ES-I3 (cell line): ENCODE measurements at regions not wholly inside any gene's neighbourhood (a gene's known extent, or its start where the extent isn't known, plus 50 kb on each side); places are given as distances from the start of the nearest gene placed in this dataset.

Experiments
- H3K36me3 ChIP-seq: 2 replicates; pipeline ENCODE4 v1.6.1; 2013; ENCODE audit warnings: mild to moderate bottlenecking, low read length, control low read depth, moderate library complexity; ENCODE audit not compliant: insufficient read depth
- H3K4me1 ChIP-seq: 2 replicates; pipeline ENCODE4 v1.6.1; 2013; ENCODE audit warnings: mild to moderate bottlenecking, control low read depth, low read length; ENCODE audit not compliant: insufficient read depth
- H3K9ac ChIP-seq: 2 replicates; pipeline ENCODE4 v1.6.1; 2013; ENCODE audit warnings: low read depth, mild to moderate bottlenecking, low read length, moderate library complexity
- H3K9me3 ChIP-seq: 2 replicates; pipeline ENCODE4 v1.6.1; 2013; ENCODE audit warnings: mild to moderate bottlenecking, low read length, moderate library complexity; ENCODE audit not compliant: control insufficient read depth, insufficient read depth

DNA sequence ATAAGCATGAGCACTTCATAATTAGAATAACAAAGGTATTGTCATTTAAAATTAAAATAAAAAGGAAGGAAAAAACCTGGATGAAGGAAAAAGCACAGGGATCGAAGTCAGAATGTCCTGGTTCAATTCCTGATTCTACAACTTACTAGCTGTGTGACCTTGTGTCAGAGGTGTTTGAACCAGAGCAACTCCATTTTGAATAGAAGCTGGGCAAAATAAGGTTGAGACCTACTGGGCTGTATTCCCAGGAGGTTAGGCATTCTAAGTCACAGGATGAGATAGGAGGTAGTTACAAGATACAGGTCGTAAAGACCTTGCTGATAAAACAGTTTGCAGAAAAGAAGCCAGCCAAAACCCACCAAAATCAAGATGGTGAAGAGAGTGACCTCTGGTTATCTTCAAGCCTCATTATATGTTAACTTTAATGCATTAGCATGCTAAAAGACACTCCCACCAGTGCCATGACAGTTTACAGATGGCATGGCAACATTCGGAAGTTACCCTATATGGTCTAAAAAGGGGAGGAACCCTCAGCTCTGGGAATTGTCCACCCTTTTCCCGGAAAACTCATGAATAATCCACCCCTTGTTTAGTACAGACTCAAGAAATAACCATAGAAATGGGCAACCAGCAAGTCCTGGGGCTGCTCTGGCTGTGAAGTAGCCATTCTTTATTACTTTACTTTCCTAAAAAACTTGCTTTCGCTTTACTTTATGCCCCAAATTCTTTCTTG is 412.7 kb downstream of the PIK3R1 start:
- Histone ChIP-seq H3K9me3 (no peaks in the 10 kb centered on the region), H3K36me3 (no peaks in the 10 kb centered on the region), H3K4me1 (no peaks in the 10 kb centered on the region), H3K9ac (no peak overlapping the region)

DNA sequence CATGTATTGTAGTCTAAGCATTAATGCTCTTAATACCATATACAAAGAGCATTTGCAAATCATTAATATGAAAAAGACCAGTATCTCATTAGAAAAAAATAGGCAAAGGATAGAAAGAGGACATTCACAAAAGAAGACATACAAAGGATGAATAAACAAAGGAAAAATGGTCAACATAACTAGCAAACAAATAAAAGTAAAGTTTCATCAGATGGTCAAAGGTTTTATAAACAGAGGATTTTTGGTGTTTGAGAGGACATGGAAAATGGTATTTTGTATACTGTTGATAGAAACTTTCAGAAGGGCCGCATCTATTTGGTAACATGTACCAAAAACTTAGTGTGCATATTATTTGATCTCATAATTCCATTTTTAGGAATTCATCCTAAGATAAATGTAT is 414.8 kb downstream of the PIK3R1 start:
- Histone ChIP-seq H3K36me3 (no peaks in the 10 kb centered on the region), H3K9me3 (no peaks in the 10 kb centered on the region), H3K9ac (no peak overlapping the region), H3K4me1 (no peaks in the 10 kb centered on the region)

DNA sequence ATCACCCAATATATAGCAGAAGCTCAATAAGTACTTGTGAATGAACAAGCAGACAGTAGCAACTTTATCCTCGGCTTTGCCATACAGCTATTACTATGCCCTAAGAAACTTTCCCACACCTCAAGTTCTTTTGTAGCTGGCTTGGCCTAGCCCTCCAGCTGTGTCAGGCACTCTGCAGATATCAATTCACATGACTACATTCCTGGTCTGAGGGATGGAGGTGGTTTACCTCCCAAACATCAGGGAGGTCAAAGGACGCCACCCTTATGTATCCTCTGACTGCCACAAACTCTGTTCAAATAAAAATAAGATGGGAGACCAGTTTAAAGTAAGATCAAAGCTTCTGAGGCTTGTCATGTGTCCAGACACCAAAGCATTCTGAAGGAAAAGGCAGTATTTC is 416.3 kb downstream of the PIK3R1 start:
- H3K4me1 ChIP-seq = no peaks in the 10 kb centered on the region
- H3K36me3 ChIP-seq = no peaks in the 10 kb centered on the region
- H3K9ac ChIP-seq = no peak overlapping the region
- no peaks in the 10 kb centered on the region for H3K9me3 ChIP-seq

DNA sequence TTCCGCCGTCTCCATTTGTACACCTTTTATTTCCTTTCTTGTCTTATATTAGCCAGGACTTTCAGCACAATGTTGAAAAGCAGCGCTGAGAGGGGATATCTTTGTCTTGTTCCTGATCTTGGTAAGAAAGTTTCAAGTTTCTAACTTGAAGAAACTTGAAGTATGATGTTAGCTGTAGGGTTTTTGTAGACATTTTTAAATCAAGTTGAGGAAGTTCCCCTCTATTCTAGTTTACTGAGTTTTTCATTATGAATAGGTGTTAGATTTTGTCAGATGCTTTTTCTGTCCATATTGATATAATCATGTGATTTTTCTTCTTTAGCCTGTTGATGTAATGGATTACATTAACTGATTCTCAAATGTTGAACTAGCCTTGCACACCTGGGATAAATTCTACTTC is 425.7 kb downstream of the PIK3R1 start:
- H3K9ac ChIP-seq = no peak overlapping the region
- 0 out of 2 replicates have a peak, but pooled peaks cover 5% of the 10 kb centered on the region for H3K4me1 ChIP-seq
- no peaks in the 10 kb centered on the region; the same call in 1 of the 2 replicates for H3K9me3 ChIP-seq
- H3K36me3 ChIP-seq = no peaks in the 10 kb centered on the region

DNA sequence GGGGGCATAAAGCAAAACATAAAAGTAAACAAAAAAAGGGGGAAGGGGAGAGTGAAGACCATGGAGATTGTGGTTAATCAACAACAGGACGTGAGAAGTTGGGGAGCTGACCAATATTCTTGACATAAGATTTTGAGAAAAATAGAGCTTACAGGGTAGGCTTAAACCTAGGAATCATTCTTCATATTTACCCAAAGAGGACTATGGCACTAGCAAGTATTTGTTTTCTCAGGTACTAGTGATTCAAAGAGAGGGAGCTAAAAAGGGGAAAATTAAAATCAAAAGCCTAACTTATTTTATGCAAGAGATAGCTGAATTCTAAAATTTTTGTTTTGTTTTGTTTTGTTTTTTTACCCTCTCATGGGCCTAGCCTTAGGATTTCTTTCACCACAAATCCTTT is 427.5 kb downstream of the PIK3R1 start:
- H3K36me3 ChIP-seq = no peaks in the 10 kb centered on the region
- no peaks in the 10 kb centered on the region; the same call in 1 of the 2 replicates for H3K9me3 ChIP-seq
- no peak overlapping the region for H3K9ac ChIP-seq
- H3K4me1 ChIP-seq = 0 out of 2 replicates have a peak, but pooled peaks cover 5% of the 10 kb centered on the region

DNA sequence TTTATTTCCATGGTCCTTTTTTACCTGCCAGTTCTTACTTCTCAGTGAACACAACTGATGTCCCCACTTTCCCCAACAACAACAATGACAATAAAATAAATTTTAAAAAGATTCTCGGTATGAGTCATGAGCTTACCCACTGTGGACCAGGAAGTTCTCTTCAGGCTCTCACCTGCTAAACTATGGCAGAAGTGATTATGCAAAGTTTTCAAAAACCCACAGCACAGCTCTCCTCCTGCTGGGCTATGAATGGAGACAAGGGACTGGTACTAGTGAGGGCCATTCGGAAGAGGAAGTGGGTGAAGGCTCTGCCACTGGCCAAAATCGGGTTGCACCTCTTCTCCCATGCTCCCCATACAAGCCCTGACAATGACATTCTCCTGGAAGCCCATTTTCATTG is 429.4 kb downstream of the PIK3R1 start:
- H3K9ac ChIP-seq = no peak overlapping the region
- 0 out of 2 replicates have a peak, but pooled peaks cover 5% of the 10 kb centered on the region for H3K4me1 ChIP-seq

DNA sequence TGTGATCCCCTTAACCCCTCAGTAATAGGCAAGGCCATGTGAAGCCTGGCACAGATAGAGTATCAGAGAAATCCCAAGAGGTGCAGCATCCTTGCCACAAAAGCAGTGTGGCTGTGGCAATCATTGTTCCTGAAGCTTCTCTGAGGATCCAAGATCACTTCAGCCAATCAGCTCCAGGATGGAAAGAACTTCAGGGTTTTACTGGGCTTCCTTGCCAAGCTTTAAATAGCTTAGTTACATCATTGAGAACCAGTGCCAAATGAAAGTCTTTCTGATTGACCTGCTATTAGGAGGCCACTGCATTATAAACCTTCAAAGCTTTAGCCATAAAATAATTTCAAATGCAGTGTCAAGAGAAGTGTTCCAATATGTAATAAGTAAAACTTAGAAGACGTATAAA is 430.6 kb downstream of the PIK3R1 start:
- no peak overlapping the region for H3K9ac ChIP-seq
- 0 out of 2 replicates have a peak, but pooled peaks cover 5% of the 10 kb centered on the region for H3K4me1 ChIP-seq
- H3K36me3 ChIP-seq = no peaks in the 10 kb centered on the region
- no peaks in the 10 kb centered on the region; the same call in 1 of the 2 replicates for H3K9me3 ChIP-seq

More for the DNA sequence above, 429.4 kb downstream of the PIK3R1 start:
- Histone ChIP-seq H3K9me3 (no peaks in the 10 kb centered on the region; the same call in 1 of the 2 replicates), H3K36me3 (no peaks in the 10 kb centered on the region)

DNA sequence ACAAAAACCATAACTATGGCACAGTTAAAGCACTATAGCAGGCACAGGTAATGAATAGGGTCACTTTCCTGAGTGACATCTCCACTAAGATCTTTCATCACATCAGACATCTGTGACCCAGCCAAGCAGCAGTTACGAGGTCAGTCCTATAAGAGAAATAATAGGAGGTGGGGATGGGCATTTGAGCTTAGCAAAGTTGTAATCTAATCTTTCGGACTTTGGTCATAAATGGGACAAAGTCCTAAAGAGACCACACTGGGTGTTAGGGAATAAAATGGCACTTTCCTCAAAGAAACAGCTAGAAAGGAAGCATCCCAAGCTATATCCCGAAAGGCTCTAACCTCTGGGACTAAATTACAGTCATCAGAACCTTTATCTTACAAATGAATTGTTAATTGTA is 432.2 kb downstream of the PIK3R1 start:
- Histone ChIP-seq H3K4me1 (0 out of 2 replicates have a peak, but pooled peaks cover 5% of the 10 kb centered on the region), H3K36me3 (no peaks in the 10 kb centered on the region), H3K9me3 (no peaks in the 10 kb centered on the region; the same call in 1 of the 2 replicates), H3K9ac (no peak overlapping the region)

DNA sequence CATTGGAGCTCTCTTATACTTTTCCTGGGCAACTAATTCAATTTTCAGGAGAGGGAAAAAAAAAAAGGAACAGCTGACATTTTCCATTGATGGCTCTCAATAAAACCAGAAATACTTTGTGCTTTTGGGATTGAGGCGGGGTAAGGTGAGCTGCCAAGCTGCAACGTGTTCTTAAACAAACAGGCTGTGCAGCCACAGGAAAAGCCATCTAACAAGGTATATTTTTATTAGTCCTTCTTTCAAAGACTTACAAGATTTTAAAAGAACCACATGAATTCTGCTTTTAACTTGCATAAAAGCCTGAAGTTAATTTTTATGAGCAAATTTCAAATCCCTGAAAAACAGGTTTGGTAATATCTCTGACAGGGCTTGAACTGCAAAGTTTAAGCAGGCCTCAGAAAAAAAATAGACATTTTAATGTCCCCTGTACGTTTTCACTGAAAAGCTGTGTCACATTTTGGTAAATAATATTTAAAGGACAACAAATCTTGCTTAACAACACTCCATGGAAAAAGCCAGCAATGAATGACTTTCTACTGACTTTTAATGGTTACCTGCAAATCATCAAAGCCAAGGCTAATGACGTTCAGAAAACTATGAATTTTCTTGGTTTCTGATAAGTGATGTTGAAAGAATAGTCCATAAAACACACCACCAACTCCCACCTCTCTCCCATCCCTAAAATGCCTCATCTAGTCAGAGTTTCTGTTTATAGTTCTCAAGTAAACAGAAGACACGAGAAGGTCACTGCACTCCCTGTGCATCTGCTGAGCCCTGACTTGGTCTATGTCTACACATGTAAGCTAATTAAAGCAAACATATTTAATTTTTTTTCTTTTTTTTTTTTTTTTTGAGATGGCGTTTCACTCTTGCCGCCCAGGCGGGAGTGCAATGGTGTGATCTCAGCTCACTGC is 433.6 kb downstream of the PIK3R1 start:
- H3K9me3 ChIP-seq = no peaks in the 10 kb centered on the region; the same call in 1 of the 2 replicates
- H3K9ac ChIP-seq = no peak overlapping the region
- 0 out of 2 replicates have a peak, but pooled peaks cover 5% of the 10 kb centered on the region for H3K4me1 ChIP-seq
- H3K36me3 ChIP-seq = no peaks in the 10 kb centered on the region

DNA sequence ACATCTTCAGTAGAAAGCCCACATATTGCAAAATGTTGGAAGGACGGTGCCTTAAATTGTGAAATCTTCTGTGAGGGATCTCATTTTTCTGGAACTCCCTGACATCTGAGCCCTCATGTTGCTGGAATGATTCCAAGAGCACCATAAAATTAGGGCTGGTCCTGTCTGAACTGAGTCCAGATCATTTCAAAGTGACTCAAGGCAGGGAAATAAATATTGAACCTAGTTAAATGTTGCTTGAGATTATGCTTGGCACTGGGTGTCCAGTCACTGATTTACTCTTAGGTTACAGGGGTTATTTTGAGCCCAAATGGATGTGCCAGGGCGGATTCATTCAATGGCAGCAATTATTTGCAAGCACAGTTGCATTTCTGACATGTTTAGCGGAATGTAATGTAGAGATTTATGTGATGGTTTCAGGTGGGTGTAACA is 437.0 kb downstream of the PIK3R1 start:
- Histone ChIP-seq H3K36me3 (no peaks in the 10 kb centered on the region), H3K9me3 (no peaks in the 10 kb centered on the region), H3K4me1 (peaks cover 8% of the 10 kb centered on the region; the same call in 1 of the 2 replicates), H3K9ac (no peak overlapping the region)

DNA sequence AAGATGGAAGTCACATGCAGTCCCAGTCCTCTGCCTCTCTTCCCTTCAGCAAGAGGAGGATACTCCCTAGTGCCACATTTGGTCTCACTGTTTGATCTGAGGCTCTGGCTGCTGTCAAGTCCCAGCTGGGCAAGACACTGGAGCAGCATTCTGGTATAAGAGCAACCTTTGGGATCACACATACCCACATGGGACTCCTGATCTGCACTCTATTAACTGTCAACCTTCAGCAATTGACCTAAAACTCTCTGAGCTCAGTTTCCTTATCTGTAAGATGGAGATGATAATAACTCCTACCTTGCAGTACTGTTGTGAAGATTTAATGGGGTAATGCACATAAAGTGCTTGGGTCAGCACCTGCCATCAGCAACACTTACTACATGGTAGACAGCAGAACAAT is 437.9 kb downstream of the PIK3R1 start:
- H3K9me3 ChIP-seq = no peaks in the 10 kb centered on the region
- H3K36me3 ChIP-seq = no peaks in the 10 kb centered on the region
- no peak overlapping the region for H3K9ac ChIP-seq

DNA sequence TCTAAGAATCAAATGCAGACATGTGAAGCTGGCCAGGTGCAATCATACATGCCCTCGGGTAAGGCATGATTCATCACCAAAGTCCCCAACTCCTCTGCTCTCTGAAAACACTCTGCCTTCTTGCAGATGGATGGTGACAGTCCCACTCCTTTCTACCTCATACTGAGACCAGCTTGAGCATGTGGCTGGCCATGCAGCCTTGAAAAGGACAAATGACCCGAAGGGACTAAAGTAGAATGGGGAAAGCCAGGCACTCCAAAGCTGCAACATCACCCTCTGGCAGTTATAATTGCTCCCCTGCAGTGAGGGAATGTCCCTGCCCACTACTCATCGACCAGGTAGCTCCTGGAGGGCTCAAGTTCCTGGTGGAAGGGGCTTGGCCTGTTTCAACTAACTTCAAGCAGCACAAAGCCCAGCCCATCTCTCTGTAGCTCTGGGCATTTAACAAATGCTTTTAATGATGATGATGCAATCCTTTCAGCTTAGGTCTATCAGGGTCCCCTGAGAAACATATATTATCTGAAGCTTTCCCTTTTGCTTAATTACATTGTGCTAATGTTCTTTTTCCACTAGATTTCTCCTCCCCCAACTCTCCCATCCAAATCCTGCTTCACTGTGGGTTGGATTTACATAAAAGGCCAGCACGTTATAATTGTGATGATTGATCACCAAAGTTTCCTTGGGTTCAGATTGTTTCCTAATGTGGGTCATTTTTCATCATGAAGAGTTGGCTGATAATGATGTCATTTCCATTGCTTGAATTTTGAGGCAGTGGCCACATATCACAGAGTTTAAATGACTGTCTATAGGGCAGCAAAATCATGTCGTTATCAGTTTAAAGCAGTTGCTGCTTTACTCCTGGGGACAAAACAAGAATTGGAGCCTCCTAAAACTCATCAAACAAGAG is 436.5 kb upstream of the SLC30A5 start:
- Histone ChIP-seq H3K36me3 (no peaks in the 10 kb centered on the region), H3K9me3 (no peaks in the 10 kb centered on the region), H3K4me1 (peaks cover 8% of the 10 kb centered on the region; the same call in 1 of the 2 replicates), H3K9ac (no peak overlapping the region)

More for the DNA sequence above, 437.9 kb downstream of the PIK3R1 start:
- peaks cover 8% of the 10 kb centered on the region; the same call in 1 of the 2 replicates for H3K4me1 ChIP-seq

DNA sequence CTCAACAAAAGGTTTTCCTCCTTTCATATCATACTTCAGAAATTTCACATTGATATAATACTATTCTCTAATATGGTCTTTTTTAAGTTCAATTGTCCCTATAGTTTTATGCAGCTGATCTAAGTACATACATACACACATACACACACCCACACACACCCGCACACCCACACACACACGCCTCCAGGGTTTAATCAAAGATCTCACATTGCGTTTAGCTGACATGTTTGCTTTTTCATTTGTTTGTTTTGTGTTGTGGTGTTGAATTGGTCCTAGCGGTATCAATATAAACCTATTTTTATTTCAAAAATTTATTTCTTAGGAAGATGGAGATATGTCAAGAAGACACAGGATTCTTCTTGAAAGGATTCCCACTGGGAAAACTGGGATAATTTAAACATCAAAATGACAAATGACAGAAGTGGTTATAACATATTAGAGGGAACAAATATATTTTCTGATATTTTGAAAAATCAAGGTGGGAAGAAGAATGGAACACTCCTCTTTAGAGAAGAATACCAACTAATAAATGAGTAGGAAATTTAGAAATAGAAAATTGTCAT is 434.9 kb upstream of the SLC30A5 start:
- H3K36me3 ChIP-seq = no peaks in the 10 kb centered on the region
- no peaks in the 10 kb centered on the region for H3K9me3 ChIP-seq
- H3K4me1 ChIP-seq = peaks cover 8% of the 10 kb centered on the region; the same call in 1 of the 2 replicates
- H3K9ac ChIP-seq = no peak overlapping the region
